ENCODE measurements at regions not wholly inside any gene's neighbourhood (a gene's known extent, or its start where the extent isn't known, plus 50 kb on each side); places are given as distances from the start of the nearest gene placed in this dataset.

DNA sequence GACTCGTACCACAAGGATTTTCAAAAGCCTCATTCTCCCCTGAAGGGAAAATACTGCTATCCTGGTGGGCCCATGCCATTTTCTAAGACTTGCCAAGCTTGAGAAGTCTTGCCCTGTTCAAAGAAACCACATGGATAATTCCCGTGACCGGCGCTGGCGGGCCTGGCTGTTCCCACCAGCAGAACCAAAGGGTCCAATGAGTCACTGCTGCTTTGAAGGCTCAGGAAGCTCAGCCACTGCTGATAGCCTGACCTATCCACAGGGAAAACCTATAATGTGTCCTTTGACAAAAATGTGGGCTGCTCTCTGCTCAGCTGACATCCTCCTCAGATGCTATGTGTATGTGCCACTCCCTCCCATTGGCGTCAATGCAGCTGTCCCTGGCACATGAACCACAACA lies 137.9 kb upstream of the RAB12 start:
- no peaks in the 10 kb centered on the region for H3K4me1 Mint-ChIP-seq
- peaks cover 11% of the 10 kb centered on the region in 2 donors for H3K27me3 Mint-ChIP-seq (ENCODE audit: low read depth in 2 of 2)
- intact Hi-C loops (cut with micrococcal nuclease) = no loop called here
- Histone ChIP-seq H3K9me3 (ENCODE audit: control insufficient read depth, insufficient read depth, low read length) (no peaks in the 10 kb centered on the region), H3K27me3 (ENCODE audit: control insufficient read depth, insufficient read depth, low read length) (no peaks in the 10 kb centered on the region), H3K36me3 (ENCODE audit: control insufficient read depth, insufficient read depth, low read length) (no peaks in the 10 kb centered on the region), H3K27ac (ENCODE audit: low read length) (no peak overlapping the region), H3K4me1 (ENCODE audit: control insufficient read depth, insufficient read depth, low read length) (no peaks in the 10 kb centered on the region), H3K4me3 (ENCODE audit: low read length) (no peak overlapping the region)
- no peak overlapping the region for H3K27ac Mint-ChIP-seq
- no peaks in the 10 kb centered on the region for H3K36me3 Mint-ChIP-seq
- no peak overlapping the region for H3K4me3 Mint-ChIP-seq
- ATAC-seq (no peak), DNase-seq (no peak)
- TF ChIP-seq, protein P1, sequence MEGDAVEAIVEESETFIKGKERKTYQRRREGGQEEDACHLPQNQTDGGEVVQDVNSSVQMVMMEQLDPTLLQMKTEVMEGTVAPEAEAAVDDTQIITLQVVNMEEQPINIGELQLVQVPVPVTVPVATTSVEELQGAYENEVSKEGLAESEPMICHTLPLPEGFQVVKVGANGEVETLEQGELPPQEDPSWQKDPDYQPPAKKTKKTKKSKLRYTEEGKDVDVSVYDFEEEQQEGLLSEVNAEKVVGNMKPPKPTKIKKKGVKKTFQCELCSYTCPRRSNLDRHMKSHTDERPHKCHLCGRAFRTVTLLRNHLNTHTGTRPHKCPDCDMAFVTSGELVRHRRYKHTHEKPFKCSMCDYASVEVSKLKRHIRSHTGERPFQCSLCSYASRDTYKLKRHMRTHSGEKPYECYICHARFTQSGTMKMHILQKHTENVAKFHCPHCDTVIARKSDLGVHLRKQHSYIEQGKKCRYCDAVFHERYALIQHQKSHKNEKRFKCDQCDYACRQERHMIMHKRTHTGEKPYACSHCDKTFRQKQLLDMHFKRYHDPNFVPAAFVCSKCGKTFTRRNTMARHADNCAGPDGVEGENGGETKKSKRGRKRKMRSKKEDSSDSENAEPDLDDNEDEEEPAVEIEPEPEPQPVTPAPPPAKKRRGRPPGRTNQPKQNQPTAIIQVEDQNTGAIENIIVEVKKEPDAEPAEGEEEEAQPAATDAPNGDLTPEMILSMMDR (IDR thresholded peaks at IDR 0.05) = no peak
- no peaks in the 10 kb centered on the region for H3K9me3 Mint-ChIP-seq
- WGBS (ENCODE audit: insufficient coverage) = 90% methylated on average over 6 of the region's 6 CpGs

DNA sequence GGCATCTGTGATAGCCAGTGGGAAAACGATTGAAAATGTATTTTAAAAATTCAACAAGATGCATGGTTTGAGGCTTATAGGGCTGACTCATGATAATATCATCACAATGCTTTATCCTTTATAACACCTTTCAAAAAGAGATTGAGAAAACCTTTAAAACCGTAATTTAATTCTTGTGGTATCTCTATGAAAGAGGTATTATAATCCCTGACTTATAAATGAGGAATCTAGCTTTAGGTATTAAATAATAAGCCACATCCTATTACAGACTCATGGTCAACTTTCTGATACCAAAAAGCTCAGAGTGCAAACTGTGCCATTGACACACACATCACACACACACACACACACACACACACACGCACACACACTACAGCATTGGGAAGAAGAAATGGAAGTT lies 134.6 kb upstream of the RAB12 start:
- H3K4me1 Mint-ChIP-seq = peaks cover 0 to 5% of the 10 kb centered on the region in 2 donors
- H3K36me3 Mint-ChIP-seq = no peaks in the 10 kb centered on the region
- TF ChIP-seq, protein P1 (IDR thresholded peaks at IDR 0.05) = no peak
- H3K27me3 ChIP-seq (ENCODE audit: control insufficient read depth, insufficient read depth, low read length) = no peaks in the 10 kb centered on the region
- H3K4me1 ChIP-seq (ENCODE audit: control insufficient read depth, insufficient read depth, low read length) = no peaks in the 10 kb centered on the region
- no peaks in the 10 kb centered on the region for H3K36me3 ChIP-seq (ENCODE audit: control insufficient read depth, insufficient read depth, low read length)
- ATAC-seq (no peak), DNase-seq (no peak)
- H3K9me3 Mint-ChIP-seq = no peaks in the 10 kb centered on the region
- no peaks in the 10 kb centered on the region for H3K9me3 ChIP-seq (ENCODE audit: control insufficient read depth, insufficient read depth, low read length)
- no peak overlapping the region for H3K27ac Mint-ChIP-seq
- H3K27me3 Mint-ChIP-seq (ENCODE audit: low read depth in 2 of 2) = peaks cover 11 to 13% of the 10 kb centered on the region in 2 donors
- intact Hi-C loops (cut with micrococcal nuclease) = no loop called here
- no CpG with 5 or more reads among the region's 3 CpGs for WGBS (ENCODE audit: insufficient coverage)
- H3K27ac ChIP-seq (ENCODE audit: low read length) = no peak overlapping the region
- no peak overlapping the region for H3K4me3 Mint-ChIP-seq
- H3K4me3 ChIP-seq (ENCODE audit: low read length) = no peak overlapping the region

DNA sequence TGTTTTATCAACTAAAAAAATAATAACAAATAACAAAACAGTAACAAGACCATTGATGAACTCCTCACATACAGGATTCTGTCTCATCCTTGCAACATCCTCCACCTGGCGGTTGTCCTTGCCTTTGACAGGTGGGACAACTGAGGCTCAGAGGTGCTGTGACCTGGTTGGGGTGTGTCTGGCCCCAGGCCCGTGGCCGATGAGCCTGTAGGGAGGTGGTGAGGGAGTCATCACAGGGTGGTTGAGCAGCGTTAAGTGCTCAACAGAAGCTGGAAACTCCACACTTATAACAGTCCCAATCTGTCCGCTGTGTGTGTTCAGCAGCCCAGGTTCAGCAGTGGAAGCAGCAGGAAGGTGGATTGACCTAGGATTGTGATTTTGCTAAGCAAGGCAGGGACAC lies 131.6 kb upstream of the RAB12 start:
- Mint-ChIP-seq H3K4me3 (no peak overlapping the region), H3K9me3 (no peaks in the 10 kb centered on the region), H3K27me3 (ENCODE audit: low read depth in 2 of 2) (peaks cover 11 to 13% of the 10 kb centered on the region in 2 donors), H3K27ac (no peak overlapping the region), H3K36me3 (no peaks in the 10 kb centered on the region), H3K4me1 (peaks cover 0 to 5% of the 10 kb centered on the region in 2 donors)
- no peak for ATAC-seq
- no peaks in the 10 kb centered on the region for H3K4me1 ChIP-seq (ENCODE audit: control insufficient read depth, insufficient read depth, low read length)
- H3K27me3 ChIP-seq (ENCODE audit: control insufficient read depth, insufficient read depth, low read length) = no peaks in the 10 kb centered on the region
- no peak overlapping the region for H3K4me3 ChIP-seq (ENCODE audit: low read length)
- H3K36me3 ChIP-seq (ENCODE audit: control insufficient read depth, insufficient read depth, low read length) = no peaks in the 10 kb centered on the region
- H3K27ac ChIP-seq (ENCODE audit: low read length) = no peak overlapping the region
- DNase-seq = no peak
- TF ChIP-seq, protein P1 (IDR thresholded peaks at IDR 0.05) = no peak
- intact Hi-C loops (cut with micrococcal nuclease) = no loop called here
- WGBS (ENCODE audit: insufficient coverage) = 88% methylated on average over 5 of the region's 5 CpGs
- H3K9me3 ChIP-seq (ENCODE audit: control insufficient read depth, insufficient read depth, low read length) = no peaks in the 10 kb centered on the region

DNA sequence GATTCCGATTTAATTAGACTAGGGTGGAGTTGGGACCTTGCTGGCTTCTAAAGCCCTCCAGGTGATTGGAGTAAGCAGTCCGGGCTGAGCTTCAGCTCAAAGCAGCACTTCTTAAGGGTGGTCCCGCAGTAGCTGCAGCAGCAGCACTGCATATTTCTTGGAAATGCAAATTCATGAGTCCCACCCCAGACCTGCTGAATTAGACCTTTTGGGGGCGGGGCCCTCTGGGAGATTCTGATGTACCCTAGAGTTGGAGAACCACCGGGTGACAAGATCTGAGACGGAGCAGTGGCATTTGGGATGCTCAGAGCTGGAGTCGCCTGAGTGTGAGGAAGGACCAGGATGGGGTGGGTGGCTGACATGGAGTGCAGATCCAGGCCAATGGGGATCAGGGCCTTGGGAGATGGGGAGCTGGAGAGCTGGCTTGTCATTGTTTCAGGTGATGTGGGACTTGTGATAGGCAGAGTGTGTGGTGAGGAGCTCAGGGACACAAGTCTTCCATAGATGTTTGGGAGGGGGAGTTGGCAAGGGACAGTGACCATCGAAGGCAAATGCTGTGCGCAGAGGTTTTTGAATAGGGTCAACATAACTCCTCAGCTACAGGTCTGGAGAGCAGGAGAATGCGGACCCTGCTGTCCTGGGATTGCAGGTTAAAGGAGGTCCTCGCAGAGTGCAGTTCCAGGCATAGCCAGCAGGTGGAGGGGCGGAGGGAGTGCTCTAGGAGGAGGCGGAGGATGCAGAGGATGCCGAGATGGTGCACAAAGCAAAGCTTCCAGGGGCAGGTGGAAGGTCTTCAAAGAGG lies 130.9 kb upstream of the RAB12 start:
- Mint-ChIP-seq H3K27me3 (ENCODE audit: low read depth in 2 of 2) (peaks cover 11 to 13% of the 10 kb centered on the region in 2 donors), H3K4me1 (peaks cover 0 to 5% of the 10 kb centered on the region in 2 donors), H3K36me3 (no peaks in the 10 kb centered on the region), H3K9me3 (no peaks in the 10 kb centered on the region), H3K4me3 (no peak overlapping the region), H3K27ac (no peak overlapping the region)
- WGBS (ENCODE audit: insufficient coverage) = 51% methylated on average over 14 of the region's 14 CpGs
- ATAC-seq (peak in 2 of 3 donors; percentile 55 to 69), DNase-seq (peak in 1 of 2 donors; percentile 62)
- intact Hi-C loops (cut with micrococcal nuclease) = no loop called here
- H3K4me1 ChIP-seq (ENCODE audit: control insufficient read depth, insufficient read depth, low read length) = no peaks in the 10 kb centered on the region
- H3K9me3 ChIP-seq (ENCODE audit: control insufficient read depth, insufficient read depth, low read length) = no peaks in the 10 kb centered on the region
- H3K4me3 ChIP-seq (ENCODE audit: low read length) = no peak overlapping the region
- H3K27me3 ChIP-seq (ENCODE audit: control insufficient read depth, insufficient read depth, low read length) = no peaks in the 10 kb centered on the region
- no peaks in the 10 kb centered on the region for H3K36me3 ChIP-seq (ENCODE audit: control insufficient read depth, insufficient read depth, low read length)
- H3K27ac ChIP-seq (ENCODE audit: low read length) = no peak overlapping the region
- TF ChIP-seq, protein P1 (IDR thresholded peaks at IDR 0.05) = peak; percentile 45
